ENCODE measurements at regions not wholly inside any gene's neighbourhood (a gene's known extent, or its start where the extent isn't known, plus 50 kb on each side); places are given as distances from the start of the nearest gene placed in this dataset.

- Histone ChIP-seq H3K36me3 (replicated peaks) (no peaks in the 10 kb centered on the region), H3K27ac (no peak overlapping the region), H3K27me3 (replicated peaks) (no peaks in the 10 kb centered on the region), H3K4me3 (ENCODE audit: low read depth, low read length) (no peak overlapping the region)
- in situ Hi-C loops (cut with HindIII; ENCODE audit: low pct_ligation_motif_present, low sequenced_read_pairs): no loop called here
- no peak for DNase-seq
- TF ChIP-seq CTCF (IDR thresholded peaks at IDR 0.05; ENCODE audit: low read depth, low read length, missing control alignments): no peak
Observed at GRCh38 chr6:164258421-164258820, 843.9 kb downstream of the QKI start.

GRCh38 chr6:164252948-164253347 is 838.4 kb downstream of the QKI start:
- Histone ChIP-seq H3K36me3 (replicated peaks) (no peaks in the 10 kb centered on the region), H3K27ac (no peak overlapping the region), H3K4me3 (ENCODE audit: low read depth, low read length) (no peak overlapping the region), H3K27me3 (replicated peaks) (no peaks in the 10 kb centered on the region)
- DNase-seq: no peak
- no peak for TF ChIP-seq CTCF (IDR thresholded peaks at IDR 0.05; ENCODE audit: low read depth, low read length, missing control alignments)
- in situ Hi-C loops (cut with HindIII; ENCODE audit: low pct_ligation_motif_present, low sequenced_read_pairs): no loop called here

GRCh38 chr6:164252291-164252690 is 837.8 kb downstream of the QKI start:
- TF ChIP-seq CTCF (IDR thresholded peaks at IDR 0.05; ENCODE audit: low read depth, low read length, missing control alignments): no peak
- Histone ChIP-seq H3K27me3 (replicated peaks) (no peaks in the 10 kb centered on the region), H3K36me3 (replicated peaks) (no peaks in the 10 kb centered on the region), H3K27ac (no peak overlapping the region), H3K4me3 (ENCODE audit: low read depth, low read length) (no peak overlapping the region)
- in situ Hi-C loops (cut with HindIII; ENCODE audit: low pct_ligation_motif_present, low sequenced_read_pairs): no loop called here
- DNase-seq: no peak

- no peak overlapping the region for H3K27ac ChIP-seq
- in situ Hi-C loops (cut with HindIII; ENCODE audit: low pct_ligation_motif_present, low sequenced_read_pairs): no loop called here
- no peak for DNase-seq
- no peak overlapping the region for H3K4me3 ChIP-seq (ENCODE audit: low read depth, low read length)
- no peak for TF ChIP-seq CTCF (IDR thresholded peaks at IDR 0.05; ENCODE audit: low read depth, low read length, missing control alignments)
- H3K27me3 ChIP-seq (replicated peaks): no peaks in the 10 kb centered on the region
- no peaks in the 10 kb centered on the region for H3K36me3 ChIP-seq (replicated peaks)
Observed at GRCh38 chr6:164247106-164247505, 832.6 kb downstream of the QKI start.

GRCh38 chr6:164246082-164246481 is 831.6 kb downstream of the QKI start:
- no peaks in the 10 kb centered on the region for H3K27me3 ChIP-seq (replicated peaks)
- in situ Hi-C loops (cut with HindIII; ENCODE audit: low pct_ligation_motif_present, low sequenced_read_pairs): no loop called here
- no peak for TF ChIP-seq CTCF (IDR thresholded peaks at IDR 0.05; ENCODE audit: low read depth, low read length, missing control alignments)
- DNase-seq: no peak
- H3K4me3 ChIP-seq (ENCODE audit: low read depth, low read length): no peak overlapping the region
- H3K36me3 ChIP-seq (replicated peaks): no peaks in the 10 kb centered on the region
- no peak overlapping the region for H3K27ac ChIP-seq

GRCh38 chr6:164243949-164244348 is 829.4 kb downstream of the QKI start:
- no peaks in the 10 kb centered on the region for H3K27me3 ChIP-seq (replicated peaks)
- H3K4me3 ChIP-seq (ENCODE audit: low read depth, low read length): no peak overlapping the region
- TF ChIP-seq CTCF (IDR thresholded peaks at IDR 0.05; ENCODE audit: low read depth, low read length, missing control alignments): peak; percentile 25
- no peak overlapping the region for H3K27ac ChIP-seq
- in situ Hi-C loops (cut with HindIII; ENCODE audit: low pct_ligation_motif_present, low sequenced_read_pairs): no loop called here
- no peaks in the 10 kb centered on the region for H3K36me3 ChIP-seq (replicated peaks)
- DNase-seq: no peak

Measured in brain microvascular endothelial cell (primary cell).